ENCODE measurements at regions not wholly inside any gene's neighbourhood (a gene's known extent, or its start where the extent isn't known, plus 50 kb on each side); places are given as distances from the start of the nearest gene placed in this dataset.
"Not testable (repeated sequence)": the region's sequence is repeated elsewhere in the genome, so short reads cannot be mapped to it uniquely, and the experiment has no call there.

DNA sequence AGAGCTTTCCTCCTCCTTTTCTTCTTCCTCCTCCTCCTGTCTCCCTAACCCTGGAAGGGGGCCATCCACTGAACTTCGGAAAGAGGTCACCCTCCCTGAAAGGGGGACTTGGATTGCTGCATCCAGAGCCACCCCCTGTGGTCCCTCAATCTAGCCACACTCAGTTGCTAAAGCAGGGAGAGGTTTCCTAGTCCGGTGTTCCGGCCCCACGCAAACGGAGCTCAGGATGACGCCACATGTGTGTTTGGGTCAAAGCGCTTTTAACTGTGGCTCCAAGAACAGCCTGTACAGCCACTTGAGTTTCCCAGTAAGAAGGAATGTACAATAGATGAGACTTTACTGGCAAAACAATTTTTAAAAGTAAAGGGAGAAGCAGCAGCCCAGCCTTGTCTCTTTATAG is 206.9 kb upstream of the IRF2BP2 start:
- H3K9ac ChIP-seq (ENCODE audit: low read length); H3F3A ChIP-seq (ENCODE audit: insufficient read depth, low read length, poor library complexity, severe bottlenecking); H3K9me3 ChIP-seq (ENCODE audit: low read length); H3K4me3 ChIP-seq (ENCODE audit: low read length); H4K20me1 ChIP-seq (ENCODE audit: insufficient read depth); H3K9me2 ChIP-seq (ENCODE audit: insufficient read depth, low read length); H3K79me2 ChIP-seq (replicated peaks; ENCODE audit: insufficient read depth, low read length); H3K36me3 ChIP-seq (ENCODE audit: insufficient read depth, low read length); H3K4me2 ChIP-seq (ENCODE audit: low read length); H3K27me3 ChIP-seq (ENCODE audit: insufficient read depth, low read depth, low read length); H3K27ac ChIP-seq (ENCODE audit: low read length); H2AFZ ChIP-seq (ENCODE audit: low read depth, low read length): not testable (repeated sequence)

DNA sequence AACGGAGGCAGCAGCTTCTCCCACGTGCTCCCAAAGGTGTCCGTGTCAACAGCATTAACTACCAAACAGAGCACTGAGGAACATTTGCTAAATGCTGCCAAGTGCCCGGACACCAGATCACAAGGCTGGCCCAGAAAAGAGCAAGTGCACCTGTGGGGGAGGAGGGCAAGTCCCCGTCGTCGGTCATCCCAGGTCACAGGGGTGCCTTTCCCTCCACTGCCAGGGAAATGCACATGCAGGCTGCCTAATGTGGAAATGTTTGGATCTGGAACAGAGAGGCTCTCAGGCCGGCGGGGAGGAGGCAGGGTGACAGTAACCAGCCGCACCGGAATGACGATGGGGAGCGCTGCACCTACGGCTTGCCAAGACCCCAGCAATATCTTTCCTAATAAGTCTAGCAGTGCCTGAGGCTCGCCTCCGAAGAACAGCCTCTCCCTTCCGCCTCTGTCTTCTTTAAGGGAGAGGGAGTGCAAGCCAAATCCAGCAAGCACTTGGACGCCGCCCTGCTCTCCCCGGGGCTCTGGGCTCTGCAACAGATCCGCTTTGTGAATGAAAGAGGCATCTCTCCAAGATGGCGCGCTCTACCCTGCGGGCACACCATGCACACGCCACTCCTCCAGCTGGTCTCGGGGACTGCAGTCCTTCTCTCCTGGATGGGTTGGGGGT is 206.3 kb upstream of the IRF2BP2 start:
- H2AFZ ChIP-seq (ENCODE audit: low read depth, low read length); H3F3A ChIP-seq (ENCODE audit: insufficient read depth, low read length, poor library complexity, severe bottlenecking); H3K4me3 ChIP-seq (ENCODE audit: low read length); H3K36me3 ChIP-seq (ENCODE audit: insufficient read depth, low read length); H3K27me3 ChIP-seq (ENCODE audit: insufficient read depth, low read depth, low read length); H4K20me1 ChIP-seq (ENCODE audit: insufficient read depth); H3K9me3 ChIP-seq (ENCODE audit: low read length); H3K79me2 ChIP-seq (replicated peaks; ENCODE audit: insufficient read depth, low read length); H3K9ac ChIP-seq (ENCODE audit: low read length); H3K4me2 ChIP-seq (ENCODE audit: low read length); H3K27ac ChIP-seq (ENCODE audit: low read length); H3K9me2 ChIP-seq (ENCODE audit: insufficient read depth, low read length): not testable (repeated sequence)

- H4K20me1 ChIP-seq (ENCODE audit: insufficient read depth); H3K9me2 ChIP-seq (ENCODE audit: insufficient read depth, low read length); H3K4me2 ChIP-seq (ENCODE audit: low read length); H3K4me3 ChIP-seq (ENCODE audit: low read length); H3K27me3 ChIP-seq (ENCODE audit: insufficient read depth, low read depth, low read length); H3K9ac ChIP-seq (ENCODE audit: low read length); H3K36me3 ChIP-seq (ENCODE audit: insufficient read depth, low read length); H3F3A ChIP-seq (ENCODE audit: insufficient read depth, low read length, poor library complexity, severe bottlenecking); H3K27ac ChIP-seq (ENCODE audit: low read length); H3K79me2 ChIP-seq (replicated peaks; ENCODE audit: insufficient read depth, low read length); H3K9me3 ChIP-seq (ENCODE audit: low read length); H2AFZ ChIP-seq (ENCODE audit: low read depth, low read length): not testable (repeated sequence)
Observed at GRCh38 chr1:234815295-234815815, 205.4 kb upstream of the IRF2BP2 start.

DNA sequence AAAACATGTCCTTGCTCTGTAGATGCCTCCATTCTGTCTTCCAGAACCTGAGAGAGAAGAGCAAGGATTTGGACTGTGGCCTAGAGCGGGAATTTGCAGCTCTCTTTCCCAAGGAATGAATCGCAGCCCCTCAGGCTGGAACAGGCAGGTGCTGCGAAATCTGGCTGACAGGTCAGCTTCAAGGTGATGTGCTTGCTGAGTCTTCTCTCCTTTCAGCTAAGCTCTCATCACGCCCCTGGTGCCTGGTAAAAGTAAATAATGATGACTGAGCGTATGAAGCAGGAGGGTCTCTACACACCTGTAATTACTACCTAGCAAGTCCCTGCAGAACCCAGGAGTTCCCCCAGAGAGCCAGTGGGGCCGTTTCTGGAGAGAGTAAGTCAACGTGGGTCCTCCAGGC is 204.3 kb upstream of the IRF2BP2 start:
- H3K27me3 ChIP-seq (ENCODE audit: insufficient read depth, low read depth, low read length); H3F3A ChIP-seq (ENCODE audit: insufficient read depth, low read length, poor library complexity, severe bottlenecking); H3K9me3 ChIP-seq (ENCODE audit: low read length): not testable (repeated sequence)

DNA sequence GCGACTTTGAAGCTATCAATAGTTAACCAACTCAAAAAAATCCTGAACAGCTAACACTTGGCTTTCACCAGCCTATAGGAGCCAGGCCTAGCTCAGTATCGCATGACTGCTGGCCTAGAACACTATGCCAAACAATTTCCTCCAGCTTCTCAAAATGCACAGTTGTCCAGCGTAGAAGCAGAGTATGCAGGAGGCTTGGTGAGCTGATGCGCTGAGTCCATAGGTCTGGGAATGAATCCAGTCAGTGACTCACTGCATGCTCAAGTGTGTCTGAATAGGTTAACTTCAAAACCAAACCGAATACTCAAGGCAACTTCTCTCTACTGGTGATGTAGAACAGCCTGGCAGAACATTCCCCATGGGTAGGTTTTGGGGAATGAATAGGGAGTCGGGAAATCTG is 201.8 kb upstream of the IRF2BP2 start:
- not testable (repeated sequence) for H3K4me3 ChIP-seq (ENCODE audit: low read length); H3K9me3 ChIP-seq (ENCODE audit: low read length); H3K27ac ChIP-seq (ENCODE audit: low read length); H3K4me2 ChIP-seq (ENCODE audit: low read length); H3K27me3 ChIP-seq (ENCODE audit: insufficient read depth, low read depth, low read length); H3K79me2 ChIP-seq (replicated peaks; ENCODE audit: insufficient read depth, low read length); H3F3A ChIP-seq (ENCODE audit: insufficient read depth, low read length, poor library complexity, severe bottlenecking); H3K36me3 ChIP-seq (ENCODE audit: insufficient read depth, low read length); H3K9ac ChIP-seq (ENCODE audit: low read length); H3K9me2 ChIP-seq (ENCODE audit: insufficient read depth, low read length); H4K20me1 ChIP-seq (ENCODE audit: insufficient read depth); H2AFZ ChIP-seq (ENCODE audit: low read depth, low read length)

More for the DNA sequence above, 204.3 kb upstream of the IRF2BP2 start:
- H3K9ac ChIP-seq (ENCODE audit: low read length); H3K27ac ChIP-seq (ENCODE audit: low read length); H2AFZ ChIP-seq (ENCODE audit: low read depth, low read length); H3K4me3 ChIP-seq (ENCODE audit: low read length); H3K36me3 ChIP-seq (ENCODE audit: insufficient read depth, low read length); H3K79me2 ChIP-seq (replicated peaks; ENCODE audit: insufficient read depth, low read length); H3K9me2 ChIP-seq (ENCODE audit: insufficient read depth, low read length); H4K20me1 ChIP-seq (ENCODE audit: insufficient read depth); H3K4me2 ChIP-seq (ENCODE audit: low read length): not testable (repeated sequence)

- not testable (repeated sequence) for H3F3A ChIP-seq (ENCODE audit: insufficient read depth, low read length, poor library complexity, severe bottlenecking)
Observed at GRCh38 chr1:234810726-234811125, 200.7 kb upstream of the IRF2BP2 start.

GRCh38 chr1:234809854-234810245 is 199.9 kb upstream of the IRF2BP2 start:
- H3K4me2 ChIP-seq (ENCODE audit: low read length); H4K20me1 ChIP-seq (ENCODE audit: insufficient read depth); H3K36me3 ChIP-seq (ENCODE audit: insufficient read depth, low read length); H3K9ac ChIP-seq (ENCODE audit: low read length); H3F3A ChIP-seq (ENCODE audit: insufficient read depth, low read length, poor library complexity, severe bottlenecking); H3K79me2 ChIP-seq (replicated peaks; ENCODE audit: insufficient read depth, low read length); H3K4me3 ChIP-seq (ENCODE audit: low read length); H3K9me2 ChIP-seq (ENCODE audit: insufficient read depth, low read length); H3K27ac ChIP-seq (ENCODE audit: low read length); H3K9me3 ChIP-seq (ENCODE audit: low read length); H3K27me3 ChIP-seq (ENCODE audit: insufficient read depth, low read depth, low read length); H2AFZ ChIP-seq (ENCODE audit: low read depth, low read length): not testable (repeated sequence)

More at GRCh38 chr1:234810726-234811125, 200.7 kb upstream of the IRF2BP2 start:
- H3K79me2 ChIP-seq (replicated peaks; ENCODE audit: insufficient read depth, low read length); H3K9me3 ChIP-seq (ENCODE audit: low read length); H3K27me3 ChIP-seq (ENCODE audit: insufficient read depth, low read depth, low read length); H3K9ac ChIP-seq (ENCODE audit: low read length); H3K9me2 ChIP-seq (ENCODE audit: insufficient read depth, low read length); H3K4me2 ChIP-seq (ENCODE audit: low read length); H3K4me3 ChIP-seq (ENCODE audit: low read length); H2AFZ ChIP-seq (ENCODE audit: low read depth, low read length); H4K20me1 ChIP-seq (ENCODE audit: insufficient read depth); H3K36me3 ChIP-seq (ENCODE audit: insufficient read depth, low read length); H3K27ac ChIP-seq (ENCODE audit: low read length): not testable (repeated sequence)

DNA sequence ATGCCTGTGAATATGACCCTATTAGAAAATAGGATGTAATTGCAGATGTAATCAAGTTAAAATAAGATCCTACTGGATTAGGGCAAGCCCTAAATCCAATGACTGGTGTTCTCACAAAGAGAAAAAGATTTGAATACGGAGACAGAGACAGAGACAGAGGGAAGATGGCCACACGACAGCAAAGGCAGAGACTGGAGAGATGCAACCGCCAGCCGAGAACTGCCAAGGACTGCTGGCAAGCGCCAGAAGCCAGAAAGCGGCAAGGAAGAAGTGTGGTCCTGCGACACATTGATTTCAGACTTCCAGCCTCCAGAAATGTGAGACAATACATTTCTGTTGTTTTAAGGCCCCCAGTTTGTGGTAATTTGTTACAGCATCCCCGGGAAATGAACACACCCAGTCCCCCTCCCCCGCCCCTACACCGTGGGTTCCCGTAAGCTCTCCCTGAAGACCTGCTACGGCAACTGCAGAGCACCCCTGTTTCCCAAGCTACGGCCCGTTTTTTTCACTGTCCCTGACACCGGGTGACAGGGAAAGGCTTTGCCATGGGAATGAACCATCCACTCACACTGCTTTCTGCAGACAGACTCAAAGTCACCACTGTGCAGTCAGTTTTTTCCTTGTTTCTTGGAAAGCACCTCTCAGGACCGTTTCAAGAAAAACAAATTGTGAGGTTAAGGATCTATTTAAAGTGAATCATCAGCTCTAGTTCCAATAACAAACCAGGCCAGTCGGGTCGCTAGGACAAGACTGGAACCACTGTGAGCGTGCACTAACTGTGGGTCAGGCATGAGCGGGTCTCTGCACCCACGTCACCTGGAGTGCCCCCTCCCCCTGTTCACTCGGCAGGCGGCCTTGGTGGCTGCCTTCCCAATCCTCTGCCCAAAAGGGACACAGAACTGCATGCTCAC is 199.2 kb upstream of the IRF2BP2 start:
- H3K79me2 ChIP-seq (replicated peaks; ENCODE audit: insufficient read depth, low read length); H3K27ac ChIP-seq (ENCODE audit: low read length); H3K27me3 ChIP-seq (ENCODE audit: insufficient read depth, low read depth, low read length); H3K4me3 ChIP-seq (ENCODE audit: low read length); H4K20me1 ChIP-seq (ENCODE audit: insufficient read depth); H2AFZ ChIP-seq (ENCODE audit: low read depth, low read length); H3K9me2 ChIP-seq (ENCODE audit: insufficient read depth, low read length); H3K4me2 ChIP-seq (ENCODE audit: low read length); H3K9ac ChIP-seq (ENCODE audit: low read length); H3F3A ChIP-seq (ENCODE audit: insufficient read depth, low read length, poor library complexity, severe bottlenecking); H3K9me3 ChIP-seq (ENCODE audit: low read length); H3K36me3 ChIP-seq (ENCODE audit: insufficient read depth, low read length): not testable (repeated sequence)

Measured in neural cell (in vitro differentiated cells).